KOPT-K1 (cell line): ENCODE measurements at regions not wholly inside any gene's neighbourhood (a gene's known extent, or its start where the extent isn't known, plus 50 kb on each side); places are given as distances from the start of the nearest gene placed in this dataset.
"Not testable (repeated sequence)": the region's sequence is repeated elsewhere in the genome, so short reads cannot be mapped to it uniquely, and the experiment has no call there.

Experiments
- H3K27ac ChIP-seq: fragments of 200-600 bp; sonication (generic); 2 replicates; pipeline ENCODE4 v1.5.1; 2016; ENCODE audit warnings: antibody characterized with exemption, mild to moderate bottlenecking, low read depth, low read length; ENCODE audit not compliant: poor library complexity, severe bottlenecking
- H3K36me3 ChIP-seq: fragments of 200-600 bp; sonication (generic); 2 replicates; pipeline ENCODE4 v1.5.1; 2017; ENCODE audit warnings: antibody characterized with exemption, mild to moderate bottlenecking, low read length, moderate library complexity; ENCODE audit not compliant: insufficient read depth
- H3K9me3 ChIP-seq: fragments of 200-600 bp; sonication (generic); 2 replicates; pipeline ENCODE4 v1.5.1; 2017; ENCODE audit warnings: antibody characterized with exemption, low read length, mild to moderate bottlenecking; ENCODE audit not compliant: insufficient read depth, poor library complexity, severe bottlenecking

- no peaks in the 10 kb centered on the region for H3K36me3 ChIP-seq
- H3K9me3 ChIP-seq, result no peaks in the 10 kb centered on the region
- no peak overlapping the region for H3K27ac ChIP-seq
These were observed 494.9 kb upstream of the POU3F2 start for GRCh38 chr6:98339506-98339905.

- Histone ChIP-seq H3K27ac (no peak overlapping the region), H3K9me3 (no peaks in the 10 kb centered on the region), H3K36me3 (no peaks in the 10 kb centered on the region)
These were observed 491.4 kb upstream of the POU3F2 start for GRCh38 chr6:98343004-98343403.

GRCh38 chr6:98343797-98344196, 490.6 kb upstream of the POU3F2 start:
- no peak overlapping the region for H3K27ac ChIP-seq
- no peaks in the 10 kb centered on the region for H3K9me3 ChIP-seq
- H3K36me3 ChIP-seq, result no peaks in the 10 kb centered on the region

GRCh38 chr6:98352348-98352747, 482.0 kb upstream of the POU3F2 start:
- Histone ChIP-seq H3K9me3 (no peaks in the 10 kb centered on the region), H3K36me3 (no peaks in the 10 kb centered on the region), H3K27ac (no peak overlapping the region)

- no peak overlapping the region for H3K27ac ChIP-seq
- no peaks in the 10 kb centered on the region for H3K9me3 ChIP-seq
- no peaks in the 10 kb centered on the region for H3K36me3 ChIP-seq
These were observed 476.2 kb upstream of the POU3F2 start for GRCh38 chr6:98358173-98358572.

- Histone ChIP-seq H3K27ac (no peak overlapping the region), H3K36me3 (no peaks in the 10 kb centered on the region), H3K9me3 (no peaks in the 10 kb centered on the region)
These were observed 468.0 kb upstream of the POU3F2 start for GRCh38 chr6:98366371-98366770.

GRCh38 chr6:98380589-98380988, 453.8 kb upstream of the POU3F2 start:
- Histone ChIP-seq H3K36me3 (no peaks in the 10 kb centered on the region), H3K27ac (no peak overlapping the region), H3K9me3 (no peaks in the 10 kb centered on the region)

- H3K36me3 ChIP-seq, result no peaks in the 10 kb centered on the region
- H3K27ac ChIP-seq, result no peak overlapping the region
- H3K9me3 ChIP-seq, result no peaks in the 10 kb centered on the region
These were observed 452.1 kb upstream of the POU3F2 start for GRCh38 chr6:98382246-98382645.

- Histone ChIP-seq H3K36me3 (no peaks in the 10 kb centered on the region), H3K27ac (no peak overlapping the region), H3K9me3 (no peaks in the 10 kb centered on the region)
These were observed 450.0 kb upstream of the POU3F2 start for GRCh38 chr6:98384334-98384733.

GRCh38 chr6:98384801-98385200, 449.6 kb upstream of the POU3F2 start:
- no peak overlapping the region for H3K27ac ChIP-seq
- no peaks in the 10 kb centered on the region for H3K36me3 ChIP-seq
- no peaks in the 10 kb centered on the region for H3K9me3 ChIP-seq

GRCh38 chr6:98395610-98396166, 438.7 kb upstream of the POU3F2 start:
- no peak overlapping the region for H3K27ac ChIP-seq

GRCh38 chr6:98416027-98416426, 418.3 kb upstream of the POU3F2 start:
- no peaks in the 10 kb centered on the region for H3K9me3 ChIP-seq
- H3K36me3 ChIP-seq, result no peaks in the 10 kb centered on the region
- H3K27ac ChIP-seq, result peak overlapping the region; percentile 45

More at GRCh38 chr6:98395610-98396166, 438.7 kb upstream of the POU3F2 start:
- no peaks in the 10 kb centered on the region for H3K36me3 ChIP-seq
- no peaks in the 10 kb centered on the region for H3K9me3 ChIP-seq

- peak overlapping the region; percentile 45 for H3K27ac ChIP-seq
- not testable (repeated sequence) for H3K9me3 ChIP-seq, H3K36me3 ChIP-seq
These were observed 417.7 kb upstream of the POU3F2 start for GRCh38 chr6:98416497-98417158.

GRCh38 chr6:98433325-98434056, 400.9 kb upstream of the POU3F2 start:
- no peak overlapping the region for H3K27ac ChIP-seq
- no peaks in the 10 kb centered on the region for H3K36me3 ChIP-seq
- H3K9me3 ChIP-seq, result no peaks in the 10 kb centered on the region

- Histone ChIP-seq H3K36me3 (no peaks in the 10 kb centered on the region), H3K9me3 (no peaks in the 10 kb centered on the region), H3K27ac (no peak overlapping the region)
These were observed 390.7 kb upstream of the POU3F2 start for GRCh38 chr6:98443633-98444032.

- no peaks in the 10 kb centered on the region for H3K36me3 ChIP-seq
- H3K27ac ChIP-seq, result no peak overlapping the region
- H3K9me3 ChIP-seq, result no peaks in the 10 kb centered on the region
These were observed 381.7 kb upstream of the POU3F2 start for GRCh38 chr6:98452685-98453084.
